Stomach (tissue), 8 donors: ENCODE measurements at regions not wholly inside any gene's neighbourhood (a gene's known extent, or its start where the extent isn't known, plus 50 kb on each side); places are given as distances from the start of the nearest gene placed in this dataset.

Experiments used
- DNase-seq, 2 donors: peaks; one replicate each; pipeline versions ENCODE4 v3.0.0 to v3.0.0-alpha.2; 2013 to 2019
- H3K27ac ChIP-seq, 5 donors: fragments of 200-600 bp in 4 of 5; sonication (generic) in 4 of 5; one replicate each; pipeline ENCODE4 v1.5.1; 2013 to 2019; ENCODE audit warnings: mild to moderate bottlenecking in 1 of 5, moderate library complexity in 1 of 5
- H3K27me3 ChIP-seq, 3 donors: fragments of 200-600 bp; sonication (generic); one replicate each; pipeline ENCODE4 v1.5.1; 2017 to 2019; ENCODE audit warnings: mixed run types in 1 of 3
- H3K36me3 ChIP-seq, 4 donors: fragments of 200-600 bp; sonication (generic); 1 replicate in 3 of 4; 2 replicates in 1 of 4; pipeline ENCODE4 v1.5.1; 2016 to 2019
- H3K4me1 ChIP-seq, 4 donors: fragments of 200-600 bp; sonication (generic); one replicate each; pipeline ENCODE4 v1.5.1; 2016 to 2019
- H3K4me3 ChIP-seq, 4 donors: fragments of 200-600 bp; sonication (generic) in 3 of 4; one replicate each; pipeline ENCODE4 v1.5.1; 2016 to 2019; ENCODE audit warnings: mild to moderate bottlenecking in 1 of 4
- H3K9me3 ChIP-seq, 4 donors: fragments of 200-600 bp; sonication (generic); one replicate each; pipeline ENCODE4 v1.5.1; 2016 to 2019
- CTCF ChIP-seq, 7 experiments: fragments of 450-650 bp in 4 of 7; fragments of 200-600 bp in 3 of 7; sonication (generic) in 3 of 7; IDR thresholded peaks; one replicate each; pipeline ENCODE4 v1.5.1; 2016 to 2019; ENCODE audit warnings: antibody characterized with exemption in 7 of 7, control low read depth in 2 of 7, mild to moderate bottlenecking in 1 of 7
- EP300 ChIP-seq: sonication (generic); formaldehyde crosslinking; IDR thresholded peaks from one replicate; pipeline ENCODE4 v1.6.1; 2017; ENCODE audit warnings: antibody characterized with exemption
- POLR2A ChIP-seq, 4 donors: fragments of 450-650 bp; IDR thresholded peaks; one replicate each; pipeline ENCODE4 v1.6.1; 2016; ENCODE audit warnings: antibody characterized with exemption in 4 of 4, control low read depth in 2 of 4, mild to moderate bottlenecking in 1 of 4, moderate library complexity in 1 of 4
- POLR2AphosphoS5 ChIP-seq, 3 donors: sonication (generic); formaldehyde crosslinking; IDR thresholded peaks; one replicate each; pipeline ENCODE4 v1.6.1; 2016; ENCODE audit warnings: antibody characterized with exemption in 3 of 3
- WGBS, 5 donors: extraction: QIAGEN DNeasy Blood & Tissue Kit in 3 of 5; methylation state at CpG; one replicate each; pipeline versions ENCODE4 v1.1.5 to v1.1.7; 2013 to 2018; 5-methylcytosine and 5-hydroxymethylcytosine counted together
- intact Hi-C: fragments of 100-400 bp; cut with DNase I; formaldehyde crosslinking; loops from one replicate; pipeline ENCODE4 v1.15.1; 2023; ENCODE audit warnings: low total_unique reads
- donor health status: healthy with polysubstance abuse.
- donor health status: Bipolar disorder and iron deficiency.
- donor health status: healthy.

DNA sequence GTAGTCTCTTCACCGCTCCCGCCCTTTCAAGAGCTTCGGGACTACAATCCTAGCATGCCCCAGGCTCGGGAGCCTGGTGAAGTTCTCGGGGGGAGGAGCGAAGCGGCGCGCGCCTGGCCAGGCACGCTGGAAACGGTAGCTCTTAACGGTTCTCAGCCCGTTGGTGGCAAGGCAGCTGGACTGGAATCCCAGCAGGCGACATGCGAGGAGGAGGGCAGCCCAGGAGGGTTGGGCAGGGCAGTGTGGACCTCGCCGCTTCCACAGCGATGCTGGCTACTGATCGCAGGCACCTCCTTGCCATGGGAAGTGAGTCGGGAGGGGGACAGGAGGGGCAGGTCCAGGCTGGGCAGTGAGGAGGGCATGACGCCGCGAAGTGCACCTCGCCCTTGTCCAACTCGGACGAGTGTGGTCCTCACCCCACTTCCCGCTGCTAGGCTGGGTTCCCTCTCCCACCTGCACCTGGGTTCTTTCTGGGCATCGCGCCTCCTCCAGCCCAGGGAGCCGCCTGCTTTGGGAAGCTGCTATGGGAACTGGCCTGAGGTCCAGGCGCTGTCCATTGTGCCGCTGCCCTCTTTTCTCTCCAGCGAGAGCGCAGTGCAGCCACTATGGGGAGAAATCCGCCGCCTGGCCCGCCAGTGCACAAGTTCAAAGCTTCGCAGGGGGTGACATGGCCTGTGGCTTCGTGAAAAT, 367.8 kb upstream of the NUPR2 start:
- intact Hi-C loops = no loop called here
- Histone ChIP-seq H3K9me3 (peaks cover 31 to 99% (median 88%) of the 10 kb centered on the region in 4 donors), H3K4me3 (no peak overlapping the region), H3K27me3 (no peaks in the 10 kb centered on the region), H3K36me3 (no peaks in the 10 kb centered on the region), H3K27ac (no peak overlapping the region), H3K4me1 (no peaks in the 10 kb centered on the region)
- WGBS, 5 donors = 62 to 74% (median 69%) methylated on average over 39 to 40 of the region's 40 CpGs
- TF ChIP-seq POLR2AphosphoS5 (IDR thresholded peaks at IDR 0.05) (no peak), CTCF (IDR thresholded peaks at IDR 0.05) (no peak)
- no peak for DNase-seq

DNA sequence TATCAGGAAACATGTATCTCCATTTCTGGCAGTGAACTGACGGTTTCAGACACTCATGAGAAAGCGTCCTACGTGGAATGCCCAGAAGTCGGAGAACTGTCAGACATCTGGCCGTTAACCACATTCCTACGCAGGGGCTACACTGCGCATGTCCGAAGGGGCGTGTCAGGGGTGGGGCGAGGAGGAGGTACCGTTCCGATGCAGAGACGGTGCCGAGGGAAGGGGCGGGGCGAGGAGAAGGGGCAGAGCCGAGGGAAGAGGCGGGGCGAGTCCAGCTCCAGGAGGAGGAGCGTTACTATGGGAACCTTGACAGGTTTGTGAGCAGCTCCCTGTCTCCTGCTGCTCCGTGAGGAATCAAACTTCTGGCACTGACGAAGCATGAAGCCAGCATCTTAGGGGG, 366.9 kb upstream of the NUPR2 start:
- H3K4me3 ChIP-seq = no peak overlapping the region
- TF ChIP-seq POLR2AphosphoS5 (IDR thresholded peaks at IDR 0.05) = no peak
- TF ChIP-seq EP300 = no peak
- TF ChIP-seq CTCF (IDR thresholded peaks at IDR 0.05) = no peak
- no peak for TF ChIP-seq POLR2A (IDR thresholded peaks at IDR 0.05)
- H3K36me3 ChIP-seq = no peaks in the 10 kb centered on the region
- no peak for DNase-seq
- no peaks in the 10 kb centered on the region for H3K4me1 ChIP-seq
- peaks cover 34 to 99% (median 89%) of the 10 kb centered on the region in 4 donors for H3K9me3 ChIP-seq
- 52 to 63% (median 59%) methylated on average over 22 of the region's 22 CpGs for WGBS, 5 donors
- H3K27me3 ChIP-seq = no peaks in the 10 kb centered on the region
- intact Hi-C loops = no loop called here
- no peak overlapping the region for H3K27ac ChIP-seq

DNA sequence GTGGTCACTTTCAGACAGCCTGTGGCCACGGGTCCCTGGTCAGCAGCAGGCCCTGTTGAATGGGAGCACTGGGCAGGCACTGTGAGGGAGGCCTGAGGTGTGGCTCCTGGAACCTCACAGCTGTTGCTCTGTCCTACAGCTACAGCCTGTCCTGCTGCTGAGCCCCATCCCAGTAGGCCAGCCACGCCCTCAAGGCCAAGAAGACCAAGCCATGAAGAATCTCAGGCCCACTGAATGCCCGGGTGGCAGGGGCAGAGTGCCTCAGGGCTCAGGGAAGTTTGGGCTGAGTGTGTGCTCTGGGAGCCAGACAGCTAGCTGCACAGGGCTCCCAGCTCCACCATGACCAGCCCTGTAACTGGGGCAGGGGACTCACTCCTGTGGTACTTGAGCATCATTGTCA, 363.5 kb upstream of the NUPR2 start:
- no peak for DNase-seq
- Histone ChIP-seq H3K9me3 (peaks cover 30 to 100% (median 96%) of the 10 kb centered on the region in 4 donors), H3K27me3 (no peaks in the 10 kb centered on the region), H3K4me3 (no peak overlapping the region), H3K27ac (no peak overlapping the region), H3K36me3 (no peaks in the 10 kb centered on the region), H3K4me1 (no peaks in the 10 kb centered on the region)
- WGBS, 5 donors = 40 to 51% (median 45%) methylated on average over 3 of the region's 3 CpGs
- TF ChIP-seq POLR2AphosphoS5 (IDR thresholded peaks at IDR 0.05) (no peak), CTCF (IDR thresholded peaks at IDR 0.05) (no peak), EP300 (no peak), POLR2A (IDR thresholded peaks at IDR 0.05) (no peak)
- intact Hi-C loops = no loop called here

GRCh38 chr7:56479136-56479535, 362.9 kb upstream of the NUPR2 start:
- no peak for DNase-seq
- no peak overlapping the region for H3K4me3 ChIP-seq
- peaks cover 28 to 100% (median 96%) of the 10 kb centered on the region in 4 donors for H3K9me3 ChIP-seq
- intact Hi-C loops = no loop called here
- H3K27ac ChIP-seq = no peak overlapping the region
- H3K36me3 ChIP-seq = no peaks in the 10 kb centered on the region
- TF ChIP-seq EP300 (no peak), POLR2AphosphoS5 (IDR thresholded peaks at IDR 0.05) (no peak), POLR2A (IDR thresholded peaks at IDR 0.05) (no peak), CTCF (IDR thresholded peaks at IDR 0.05) (no peak)
- 34 to 53% (median 39%) methylated on average over 2 of the region's 2 CpGs for WGBS, 5 donors
- no peaks in the 10 kb centered on the region for H3K27me3 ChIP-seq
- no peaks in the 10 kb centered on the region for H3K4me1 ChIP-seq
